Esophagus muscularis mucosa (tissue), 4 donors: ENCODE measurements at regions not wholly inside any gene's neighbourhood (a gene's known extent, or its start where the extent isn't known, plus 50 kb on each side); places are given as distances from the start of the nearest gene placed in this dataset.

Experiments
- EP300 ChIP-seq: sonication (generic); formaldehyde crosslinking; IDR thresholded peaks from one replicate; pipeline ENCODE4 v1.6.1; 2017; ENCODE audit warnings: antibody characterized with exemption
- POLR2A ChIP-seq: fragments of 450-650 bp; IDR thresholded peaks from one replicate; pipeline ENCODE4 v1.6.1; 2017; ENCODE audit warnings: antibody characterized with exemption, moderate library complexity, mild to moderate bottlenecking, low read depth
- TF ChIP-seq, protein P1 (sequence below), 3 experiments: fragments of 200-600 bp in 2 of 3; fragments of 450-650 bp in 1 of 3; sonication (generic) in 2 of 3; IDR thresholded peaks; one replicate each; pipeline ENCODE4 v1.5.1; 2017 to 2019; ENCODE audit warnings: antibody characterized with exemption in 3 of 3, mild to moderate bottlenecking in 2 of 3, moderate library complexity in 1 of 3

- TF ChIP-seq EP300 (no peak), POLR2A (no peak)
- TF ChIP-seq, protein P1, sequence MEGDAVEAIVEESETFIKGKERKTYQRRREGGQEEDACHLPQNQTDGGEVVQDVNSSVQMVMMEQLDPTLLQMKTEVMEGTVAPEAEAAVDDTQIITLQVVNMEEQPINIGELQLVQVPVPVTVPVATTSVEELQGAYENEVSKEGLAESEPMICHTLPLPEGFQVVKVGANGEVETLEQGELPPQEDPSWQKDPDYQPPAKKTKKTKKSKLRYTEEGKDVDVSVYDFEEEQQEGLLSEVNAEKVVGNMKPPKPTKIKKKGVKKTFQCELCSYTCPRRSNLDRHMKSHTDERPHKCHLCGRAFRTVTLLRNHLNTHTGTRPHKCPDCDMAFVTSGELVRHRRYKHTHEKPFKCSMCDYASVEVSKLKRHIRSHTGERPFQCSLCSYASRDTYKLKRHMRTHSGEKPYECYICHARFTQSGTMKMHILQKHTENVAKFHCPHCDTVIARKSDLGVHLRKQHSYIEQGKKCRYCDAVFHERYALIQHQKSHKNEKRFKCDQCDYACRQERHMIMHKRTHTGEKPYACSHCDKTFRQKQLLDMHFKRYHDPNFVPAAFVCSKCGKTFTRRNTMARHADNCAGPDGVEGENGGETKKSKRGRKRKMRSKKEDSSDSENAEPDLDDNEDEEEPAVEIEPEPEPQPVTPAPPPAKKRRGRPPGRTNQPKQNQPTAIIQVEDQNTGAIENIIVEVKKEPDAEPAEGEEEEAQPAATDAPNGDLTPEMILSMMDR (IDR thresholded peaks at IDR 0.05) = no peak
These were observed 50.9 kb upstream of the ANTXRL start for GRCh38 chr10:46235705-46236545.
